Fibroblast of lung (primary cell): ENCODE measurements at regions not wholly inside any gene's neighbourhood (a gene's known extent, or its start where the extent isn't known, plus 50 kb on each side); places are given as distances from the start of the nearest gene placed in this dataset.

Source experiments
- CTCF ChIP-seq, 2 donors: IDR thresholded peaks in 1 of 2; conservative IDR thresholded peaks in 1 of 2; 1 replicate in 1 of 2; 2 replicates in 1 of 2; pipeline ENCODE4 v1.5.1; 2011 to 2012; ENCODE audit warnings: low read length in 2 of 2, control low read depth in 1 of 2, inconsistent platforms in 1 of 2, low read depth in 1 of 2, mild to moderate bottlenecking in 1 of 2
- EZH2 ChIP-seq: IDR thresholded peaks from 2 replicates; pipeline ENCODE4 v1.5.1; 2012; ENCODE audit warnings: low read length, control low read depth, mild to moderate bottlenecking; ENCODE audit errors: missing control alignments

- TF ChIP-seq CTCF (conservative IDR thresholded peaks at IDR 0.05 in 1 of 2, IDR thresholded peaks at IDR 0.05 in 1 of 2; ENCODE audit: low read depth in 1 of 2, low read length in 2 of 2) (no peak), EZH2 (no peak)
Measured at GRCh38 chr9:75432888-75433287, 344.6 kb downstream of the OSTF1 start.
